ENCODE measurements at regions not wholly inside any gene's neighbourhood (a gene's known extent, or its start where the extent isn't known, plus 50 kb on each side); places are given as distances from the start of the nearest gene placed in this dataset.
"Not testable (repeated sequence)": the region's sequence is repeated elsewhere in the genome, so short reads cannot be mapped to it uniquely, and the experiment has no call there.

DNA sequence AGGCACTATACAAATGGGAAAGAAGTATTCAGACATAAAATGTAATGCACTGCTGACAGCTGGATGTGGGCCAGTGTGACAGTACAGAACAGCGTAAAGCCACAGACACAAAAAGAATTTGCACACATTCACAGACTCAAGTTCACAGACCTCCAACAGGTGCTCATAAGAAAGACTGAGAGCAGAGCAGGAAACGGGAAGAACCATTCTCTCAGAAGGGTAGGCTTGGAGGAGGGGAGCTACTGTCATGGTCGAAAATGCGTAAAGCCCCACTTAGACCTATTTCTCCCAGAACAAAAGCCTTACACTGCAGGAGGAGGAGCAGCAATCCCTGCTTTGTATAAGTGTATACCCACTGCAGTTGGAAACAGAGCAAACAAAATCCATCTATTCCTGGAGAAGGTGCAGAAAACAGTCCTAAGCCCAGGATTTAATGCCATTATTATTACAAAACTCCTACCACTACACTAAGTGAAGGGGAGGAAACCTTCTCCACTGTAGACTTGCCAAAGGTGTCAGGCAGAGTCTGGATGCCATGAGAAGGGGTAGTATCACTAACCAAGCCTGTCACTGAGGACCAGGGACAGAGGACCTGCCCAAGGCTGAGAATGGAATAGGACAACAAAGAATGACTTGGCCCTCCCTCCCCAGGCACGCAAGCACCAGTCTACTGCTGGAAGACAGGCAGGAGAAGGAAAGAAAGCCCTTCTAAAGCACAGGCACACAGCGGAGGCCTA lies 103.0 kb upstream of the FAM25C start:
- WGBS, 4 donors: 59 to 66% (median 62%) methylated on average over 2 to 6 of the region's 6 CpGs; no CpG with 5 or more reads in 1 of the 4 donors

GRCh38 chr10:48098854-48099253 lies 99.3 kb upstream of the FAM25C start:
- H3K36me3 ChIP-seq; ATAC-seq; H3K27me3 ChIP-seq; H3K4me1 ChIP-seq; H3K27ac ChIP-seq; intact Hi-C loops (cut with DNase I); H3K9me3 ChIP-seq; H3K4me3 ChIP-seq; DNase-seq: not testable (repeated sequence)
- 84 to 100% (median 89%) methylated on average over 1 to 3 of the region's 5 CpGs for WGBS, 4 donors

More for the DNA sequence above, 103.0 kb upstream of the FAM25C start:
- H3K4me1 ChIP-seq; H3K36me3 ChIP-seq; H3K9me3 ChIP-seq; DNase-seq; H3K27me3 ChIP-seq; H3K4me3 ChIP-seq; ATAC-seq; H3K27ac ChIP-seq; intact Hi-C loops (cut with DNase I): not testable (repeated sequence)

- ATAC-seq; H3K36me3 ChIP-seq; H3K27me3 ChIP-seq; H3K9me3 ChIP-seq; H3K4me3 ChIP-seq; H3K4me1 ChIP-seq; intact Hi-C loops (cut with DNase I); DNase-seq; H3K27ac ChIP-seq: not testable (repeated sequence)
Observed at GRCh38 chr10:48090706-48091105, 91.1 kb upstream of the FAM25C start.

DNA sequence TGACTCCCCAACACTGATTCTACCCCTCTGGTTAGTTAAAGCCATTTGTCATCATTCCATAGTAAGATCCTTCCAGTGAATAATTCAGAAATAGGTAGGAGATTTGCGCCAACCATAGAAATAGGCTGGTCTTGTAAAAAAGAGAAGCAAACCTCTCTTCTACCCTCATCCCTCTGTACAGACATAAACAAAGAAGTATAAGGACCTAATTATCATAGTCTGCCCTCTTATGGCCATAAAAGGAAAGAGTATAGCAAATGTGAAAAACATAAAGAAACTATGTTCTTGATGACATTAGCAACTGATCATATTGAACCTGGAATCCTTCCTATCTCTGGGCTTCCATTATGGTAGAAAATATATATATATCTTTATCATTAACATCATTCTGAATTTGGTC lies 88.5 kb upstream of the FAM25C start:
- H3K4me1 ChIP-seq; H3K4me3 ChIP-seq; intact Hi-C loops (cut with DNase I); H3K27me3 ChIP-seq; H3K36me3 ChIP-seq; ATAC-seq; H3K27ac ChIP-seq; H3K9me3 ChIP-seq; DNase-seq: not testable (repeated sequence)
- 92 to 100% (median 95%) methylated on average over 1 of the region's 1 CpG for WGBS, 4 donors

DNA sequence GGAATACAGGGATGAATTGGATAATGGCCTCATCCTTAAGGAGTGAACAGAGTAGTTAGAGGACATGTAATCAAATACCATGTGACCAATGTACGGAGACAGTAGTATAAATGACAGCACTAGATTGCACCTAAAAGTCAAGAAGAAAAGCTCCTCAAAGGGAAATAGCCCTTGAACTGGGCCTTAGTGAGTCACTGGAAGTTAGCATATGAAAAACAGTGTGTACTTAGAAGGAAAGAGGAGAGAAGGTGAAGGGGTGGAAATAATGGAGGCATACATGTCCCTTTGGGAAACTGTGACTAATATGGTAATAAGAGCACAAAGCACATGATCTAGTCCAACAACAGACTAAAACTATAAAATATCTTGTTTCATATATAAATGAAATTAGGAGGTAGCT lies 84.9 kb upstream of the FAM25C start:
- intact Hi-C loops (cut with DNase I); H3K4me3 ChIP-seq; ATAC-seq; H3K27ac ChIP-seq; DNase-seq; H3K36me3 ChIP-seq; H3K9me3 ChIP-seq; H3K4me1 ChIP-seq; H3K27me3 ChIP-seq: not testable (repeated sequence)
- WGBS, 4 donors: no CpG with 5 or more reads among the region's 1 CpG

DNA sequence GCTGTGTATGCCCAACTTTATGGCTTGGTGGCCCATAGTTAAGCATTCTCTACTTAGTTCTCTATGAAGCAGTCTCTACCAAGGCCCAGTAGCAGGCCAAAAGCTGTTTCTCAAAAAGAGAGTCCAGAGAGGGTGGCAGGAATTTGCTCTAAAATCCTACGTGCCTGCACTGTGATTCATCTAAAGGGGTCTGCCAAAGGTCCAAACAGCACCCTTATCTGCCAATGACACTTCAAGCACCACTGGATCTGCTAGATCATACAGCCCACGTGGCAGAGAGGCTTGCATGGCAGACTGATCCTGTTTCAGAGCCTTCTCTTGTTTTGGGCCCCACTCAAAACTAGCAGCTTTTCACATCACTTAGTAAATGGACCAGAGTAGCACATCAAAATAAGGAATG lies 71.6 kb upstream of the FAM25C start:
- H3K4me3 ChIP-seq; H3K36me3 ChIP-seq; H3K9me3 ChIP-seq; intact Hi-C loops (cut with DNase I); H3K27ac ChIP-seq; H3K4me1 ChIP-seq; ATAC-seq; DNase-seq; H3K27me3 ChIP-seq: not testable (repeated sequence)
- no CpG with 5 or more reads among the region's 2 CpGs for WGBS, 4 donors

DNA sequence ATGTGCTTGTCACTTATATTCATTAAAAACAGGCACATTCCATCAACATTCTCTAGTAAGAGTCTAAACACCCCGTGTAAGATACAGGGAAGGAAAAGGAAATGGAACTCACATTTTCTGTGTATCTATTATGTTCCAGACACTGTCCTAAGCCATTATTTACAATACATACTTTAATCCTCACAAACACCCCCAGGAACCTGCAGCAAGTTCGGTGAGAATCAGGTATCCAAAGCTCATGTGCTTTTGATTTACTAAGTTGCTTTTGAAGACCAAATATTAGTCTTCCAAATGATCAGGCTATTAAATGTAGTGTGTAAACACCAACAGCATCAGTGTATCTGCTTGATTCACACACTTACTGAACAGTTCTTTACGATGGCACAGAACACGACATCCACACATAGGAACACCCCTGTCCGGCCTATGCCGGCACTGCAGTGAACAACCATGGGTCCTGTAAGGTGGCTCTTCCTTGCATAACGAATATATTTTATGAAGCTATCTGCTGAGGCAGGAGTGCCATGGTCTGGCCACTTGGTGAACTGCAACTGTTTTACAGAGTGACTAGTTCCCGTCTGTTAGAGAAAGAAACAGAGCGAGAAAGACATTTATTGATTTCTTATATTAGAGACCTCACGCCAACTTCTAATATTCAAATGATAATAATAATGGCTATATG lies 64.5 kb upstream of the FAM25C start:
- H3K36me3 ChIP-seq; intact Hi-C loops (cut with DNase I); DNase-seq; H3K4me1 ChIP-seq; H3K27me3 ChIP-seq; H3K9me3 ChIP-seq; H3K27ac ChIP-seq; H3K4me3 ChIP-seq: not testable (repeated sequence)
- no CpG with 5 or more reads among the region's 10 CpGs for WGBS, 4 donors
- peak; percentile 88 to 98 (median 96) for ATAC-seq

GRCh38 chr10:48055395-48055794 lies 55.8 kb upstream of the FAM25C start:
- WGBS, 4 donors: 69 to 92% (median 79%) methylated on average over 3 of the region's 3 CpGs
- intact Hi-C loops (cut with DNase I); ATAC-seq; H3K36me3 ChIP-seq; H3K27me3 ChIP-seq; H3K4me3 ChIP-seq; DNase-seq; H3K4me1 ChIP-seq; H3K9me3 ChIP-seq; H3K27ac ChIP-seq: not testable (repeated sequence)

Data from heart left ventricle (tissue), 16 donors.